ENCODE measurements at regions not wholly inside any gene's neighbourhood (a gene's known extent, or its start where the extent isn't known, plus 50 kb on each side); places are given as distances from the start of the nearest gene placed in this dataset.

GRCh38 chr10:2834214-2834613 lies 233.1 kb upstream of the PFKP start:
- DNase-seq (ENCODE audit: low spot score in 2 of 2) = no peak
- Histone ChIP-seq H3K27me3 (peaks cover 7% of the 10 kb centered on the region), H3K4me3 (no peak overlapping the region), H3K36me3 (no peaks in the 10 kb centered on the region), H3K4me1 (no peaks in the 10 kb centered on the region), H3K27ac (no peak overlapping the region), H3K9me3 (no peaks in the 10 kb centered on the region)
- 70% methylated on average over 2 of the region's 2 CpGs for WGBS
- TF ChIP-seq POLR2AphosphoS5 (IDR thresholded peaks at IDR 0.05) = no peak
- no peak for TF ChIP-seq EP300 (IDR thresholded peaks at IDR 0.05)
- TF ChIP-seq CTCF (IDR thresholded peaks at IDR 0.05) = no peak
- TF ChIP-seq POLR2A (IDR thresholded peaks at IDR 0.05) = no peak

- WGBS = 80% methylated on average over 7 of the region's 7 CpGs
Measured at GRCh38 chr10:2831509-2831908, 235.8 kb upstream of the PFKP start.

GRCh38 chr10:2828741-2829140 lies 238.6 kb upstream of the PFKP start:
- no peak for DNase-seq (ENCODE audit: low spot score in 2 of 2)
- no peak for TF ChIP-seq EP300 (IDR thresholded peaks at IDR 0.05)
- no peak for TF ChIP-seq POLR2A (IDR thresholded peaks at IDR 0.05)
- TF ChIP-seq CTCF (IDR thresholded peaks at IDR 0.05) = no peak
- no peak for TF ChIP-seq POLR2AphosphoS5 (IDR thresholded peaks at IDR 0.05)
- no peaks in the 10 kb centered on the region for H3K36me3 ChIP-seq
- 79% methylated on average over 14 of the region's 14 CpGs for WGBS
- H3K4me1 ChIP-seq = no peaks in the 10 kb centered on the region
- no peak overlapping the region for H3K4me3 ChIP-seq
- no peaks in the 10 kb centered on the region for H3K27me3 ChIP-seq
- H3K27ac ChIP-seq = no peak overlapping the region
- no peaks in the 10 kb centered on the region for H3K9me3 ChIP-seq

More at GRCh38 chr10:2831509-2831908, 235.8 kb upstream of the PFKP start:
- H3K36me3 ChIP-seq = no peaks in the 10 kb centered on the region
- H3K27ac ChIP-seq = no peak overlapping the region
- no peaks in the 10 kb centered on the region for H3K9me3 ChIP-seq
- TF ChIP-seq CTCF (IDR thresholded peaks at IDR 0.05) = no peak
- TF ChIP-seq POLR2AphosphoS5 (IDR thresholded peaks at IDR 0.05) = no peak
- no peak for TF ChIP-seq EP300 (IDR thresholded peaks at IDR 0.05)
- no peak for TF ChIP-seq POLR2A (IDR thresholded peaks at IDR 0.05)
- DNase-seq (ENCODE audit: low spot score in 2 of 2) = no peak
- H3K27me3 ChIP-seq = peaks cover 3% of the 10 kb centered on the region
- H3K4me3 ChIP-seq = no peak overlapping the region
- no peaks in the 10 kb centered on the region for H3K4me1 ChIP-seq

- Histone ChIP-seq H3K36me3 (no peaks in the 10 kb centered on the region), H3K9me3 (no peaks in the 10 kb centered on the region), H3K4me1 (no peaks in the 10 kb centered on the region), H3K27ac (no peak overlapping the region), H3K27me3 (no peaks in the 10 kb centered on the region), H3K4me3 (no peak overlapping the region)
- WGBS = 47% methylated on average over 2 of the region's 2 CpGs
- no peak for DNase-seq (ENCODE audit: low spot score in 2 of 2)
- TF ChIP-seq CTCF (IDR thresholded peaks at IDR 0.05) = no peak
- no peak for TF ChIP-seq EP300 (IDR thresholded peaks at IDR 0.05)
Measured at GRCh38 chr10:2826675-2827074, 240.7 kb upstream of the PFKP start.

GRCh38 chr10:2825841-2826240 lies 241.5 kb upstream of the PFKP start:
- H3K27me3 ChIP-seq = no peaks in the 10 kb centered on the region
- 87% methylated on average over 4 of the region's 4 CpGs for WGBS

More at GRCh38 chr10:2825841-2826240, 241.5 kb upstream of the PFKP start:
- H3K9me3 ChIP-seq = no peaks in the 10 kb centered on the region
- no peak for DNase-seq (ENCODE audit: low spot score in 2 of 2)
- H3K36me3 ChIP-seq = no peaks in the 10 kb centered on the region
- H3K27ac ChIP-seq = no peak overlapping the region
- no peak for TF ChIP-seq EP300 (IDR thresholded peaks at IDR 0.05)
- TF ChIP-seq CTCF (IDR thresholded peaks at IDR 0.05) = no peak
- no peak for TF ChIP-seq POLR2A (IDR thresholded peaks at IDR 0.05)
- no peak for TF ChIP-seq POLR2AphosphoS5 (IDR thresholded peaks at IDR 0.05)
- no peak overlapping the region for H3K4me3 ChIP-seq
- H3K4me1 ChIP-seq = no peaks in the 10 kb centered on the region

Measured in suprapubic skin (tissue), 4 donors.